Trophoblast cell (in vitro differentiated cells and primary cell): ENCODE measurements at regions not wholly inside any gene's neighbourhood (a gene's known extent, or its start where the extent isn't known, plus 50 kb on each side); places are given as distances from the start of the nearest gene placed in this dataset.

Experiments used
- DNase-seq, 2 donors: peaks; one replicate each; pipeline ENCODE4 v3.0.0-alpha.2; 2016
- H2AFZ ChIP-seq: 2 replicates; pipeline ENCODE4 v1.6.1; 2013; ENCODE audit warnings: low read length, moderate library complexity, mild to moderate bottlenecking; ENCODE audit not compliant: insufficient read depth, poor library complexity
- H2AK5ac ChIP-seq: 2 replicates; pipeline ENCODE4 v1.6.1; 2013; ENCODE audit warnings: mild to moderate bottlenecking, low read length
- H2BK120ac ChIP-seq: 2 replicates; pipeline ENCODE4 v1.6.1; 2013; ENCODE audit warnings: low read length, mild to moderate bottlenecking, moderate library complexity; ENCODE audit not compliant: insufficient read depth, poor library complexity
- H2BK12ac ChIP-seq: 2 replicates; pipeline ENCODE4 v1.6.1; 2013; ENCODE audit warnings: mild to moderate bottlenecking, low read length, moderate library complexity
- H2BK5ac ChIP-seq: 2 replicates; pipeline ENCODE4 v1.6.1; 2013; ENCODE audit warnings: low read length, low read depth, moderate library complexity, mild to moderate bottlenecking; ENCODE audit not compliant: poor library complexity
- H3K14ac ChIP-seq: 2 replicates; pipeline ENCODE4 v1.6.1; 2013; ENCODE audit warnings: mild to moderate bottlenecking, low read length
- H3K18ac ChIP-seq: 2 replicates; pipeline ENCODE4 v1.6.1; 2013; ENCODE audit warnings: mild to moderate bottlenecking, low read length
- H3K23ac ChIP-seq: 2 replicates; pipeline ENCODE4 v1.6.1; 2013; ENCODE audit warnings: low read length
- H3K27ac ChIP-seq: 2 replicates; pipeline ENCODE4 v1.5.1; 2013; ENCODE audit warnings: low read depth, mild to moderate bottlenecking, inconsistent platforms, low read length, moderate library complexity
- H3K27me3 ChIP-seq: 2 replicates; pipeline ENCODE4 v1.6.1; 2013; ENCODE audit warnings: inconsistent platforms, mild to moderate bottlenecking, low read length, moderate library complexity; ENCODE audit not compliant: insufficient read depth
- H3K36me3 ChIP-seq, 2 experiments: 1 replicate in 1 of 2; 2 replicates in 1 of 2; pipeline ENCODE4 v1.6.1; 2013; ENCODE audit warnings: low read length in 2 of 2, mild to moderate bottlenecking in 2 of 2, moderate library complexity in 1 of 2; ENCODE audit not compliant: insufficient read depth in 2 of 2, control insufficient read depth in 1 of 2
- H3K4ac ChIP-seq: 2 replicates; pipeline ENCODE4 v1.6.1; 2013; ENCODE audit warnings: low read depth, mild to moderate bottlenecking, low read length, moderate library complexity
- H3K4me1 ChIP-seq, 2 experiments: 1 replicate in 1 of 2; 2 replicates in 1 of 2; pipeline ENCODE4 v1.6.1; 2013; ENCODE audit warnings: low read length in 2 of 2, mild to moderate bottlenecking in 2 of 2, moderate library complexity in 1 of 2; ENCODE audit not compliant: insufficient read depth in 2 of 2, control insufficient read depth in 1 of 2
- H3K4me2 ChIP-seq: 2 replicates; pipeline ENCODE4 v1.6.1; 2013; ENCODE audit warnings: inconsistent platforms, mild to moderate bottlenecking, low read length, moderate library complexity
- H3K4me3 ChIP-seq: 2 replicates; pipeline ENCODE4 v1.5.1; 2013; ENCODE audit warnings: mild to moderate bottlenecking, low read depth, low read length, inconsistent platforms
- H3K79me1 ChIP-seq: one replicate; pipeline ENCODE4 v1.6.1; 2013; ENCODE audit warnings: low read length
- H3K79me2 ChIP-seq: 2 replicates; pipeline ENCODE4 v1.6.1; 2013; ENCODE audit warnings: low read length, mild to moderate bottlenecking; ENCODE audit not compliant: control insufficient read depth, insufficient read depth, poor library complexity
- H3K9ac ChIP-seq: 2 replicates; pipeline ENCODE4 v1.6.1; 2013; ENCODE audit warnings: mild to moderate bottlenecking, low read length
- H3K9me3 ChIP-seq: 2 replicates; pipeline ENCODE4 v1.6.1; 2013; ENCODE audit warnings: low read depth, mild to moderate bottlenecking, control low read depth, inconsistent platforms, low read length; ENCODE audit not compliant: insufficient read depth
- H4K12ac ChIP-seq: 2 replicates; pipeline ENCODE4 v1.6.1; 2013; ENCODE audit warnings: low read depth, mild to moderate bottlenecking, low read length, moderate library complexity
- H4K8ac ChIP-seq: 2 replicates; pipeline ENCODE4 v1.6.1; 2013; ENCODE audit warnings: low read depth, mild to moderate bottlenecking, low read length, moderate library complexity
- H4K91ac ChIP-seq: one replicate; pipeline ENCODE4 v1.6.1; 2013; ENCODE audit warnings: low read depth, mild to moderate bottlenecking, low read length, moderate library complexity
- WGBS: extraction: QIAGEN DNeasy Blood & Tissue Kit; methylation state at CpG from one replicate; pipeline ENCODE4 v1.1.7; 2013; ENCODE audit warnings: missing lambda C conversion rate; ENCODE audit not compliant: insufficient read length, insufficient coverage; ENCODE audit errors: extremely low coverage; 5-methylcytosine and 5-hydroxymethylcytosine counted together

GRCh38 chr3:137947117-137947516, 62.8 kb upstream of the CLDN18 start:
- no CpG with 5 or more reads among the region's 2 CpGs for WGBS
- Histone ChIP-seq H3K27me3 (no peaks in the 10 kb centered on the region), H3K18ac (no peak overlapping the region), H3K4ac (no peak overlapping the region), H3K27ac (no peak overlapping the region), H3K4me1 (no peaks in the 10 kb centered on the region), H4K91ac (no peak overlapping the region), H4K12ac (no peak overlapping the region), H3K9ac (no peak overlapping the region), H3K4me3 (no peak overlapping the region), H2BK120ac (no peak overlapping the region), H3K4me2 (no peak overlapping the region), H4K8ac (no peak overlapping the region), H3K79me1 (no peaks in the 10 kb centered on the region), H3K36me3 (no peaks in the 10 kb centered on the region), H2BK12ac (no peak overlapping the region), H2AK5ac (no peak overlapping the region), H3K79me2 (no peaks in the 10 kb centered on the region), H3K14ac (no peak overlapping the region), H3K9me3 (no peaks in the 10 kb centered on the region), H2BK5ac (no peak overlapping the region), H2AFZ (no peak overlapping the region), H3K23ac (no peak overlapping the region)
- no peak for DNase-seq

GRCh38 chr3:137948400-137949072, 61.4 kb upstream of the CLDN18 start:
- Histone ChIP-seq H4K12ac (no peak overlapping the region), H4K91ac (no peak overlapping the region), H3K23ac (no peak overlapping the region), H2AFZ (no peak overlapping the region), H3K4me3 (no peak overlapping the region), H2BK5ac (no peak overlapping the region), H3K27me3 (no peaks in the 10 kb centered on the region), H2BK120ac (no peak overlapping the region), H3K79me2 (no peaks in the 10 kb centered on the region), H3K4me2 (no peak overlapping the region), H2AK5ac (no peak overlapping the region), H3K18ac (no peak overlapping the region), H3K79me1 (no peaks in the 10 kb centered on the region), H3K36me3 (no peaks in the 10 kb centered on the region), H3K14ac (no peak overlapping the region), H3K27ac (no peak overlapping the region), H3K9ac (no peak overlapping the region), H4K8ac (no peak overlapping the region), H3K4ac (no peak overlapping the region), H2BK12ac (no peak overlapping the region), H3K9me3 (no peaks in the 10 kb centered on the region), H3K4me1 (no peaks in the 10 kb centered on the region)
- DNase-seq, result no peak
- WGBS, result no CpG with 5 or more reads among the region's 3 CpGs

DNA sequence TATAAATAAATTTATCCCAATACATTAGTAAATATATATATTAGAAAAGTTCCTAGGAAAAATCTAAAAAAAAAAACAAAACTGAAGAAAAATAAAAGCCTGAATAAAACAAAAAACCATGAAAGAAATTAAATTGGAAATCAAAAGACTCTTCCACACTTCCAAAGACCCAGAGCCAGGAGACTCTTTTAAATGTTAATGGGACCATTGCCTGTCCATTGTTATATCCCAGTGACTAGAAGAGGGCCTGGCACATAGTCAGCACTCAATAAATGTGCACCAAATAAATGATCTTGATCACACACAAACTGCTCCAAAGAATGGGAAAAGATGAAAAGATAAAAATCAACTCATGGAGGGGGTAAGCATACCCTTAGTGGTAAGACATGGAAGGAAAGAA, 51.3 kb upstream of the CLDN18 start:
- no peak for DNase-seq
- Histone ChIP-seq H3K4ac (no peak overlapping the region), H2AK5ac (no peak overlapping the region), H4K8ac (no peak overlapping the region), H3K18ac (no peak overlapping the region), H3K4me2 (no peak overlapping the region), H2AFZ (no peak overlapping the region), H3K79me1 (no peaks in the 10 kb centered on the region), H3K27me3 (no peaks in the 10 kb centered on the region), H3K36me3 (no peaks in the 10 kb centered on the region), H3K27ac (no peak overlapping the region), H2BK5ac (no peak overlapping the region), H4K12ac (no peak overlapping the region), H3K9me3 (no peaks in the 10 kb centered on the region), H3K23ac (no peak overlapping the region), H3K4me1 (no peaks in the 10 kb centered on the region), H2BK120ac (no peak overlapping the region), H3K9ac (no peak overlapping the region), H3K14ac (no peak overlapping the region), H3K79me2 (no peaks in the 10 kb centered on the region), H3K4me3 (no peak overlapping the region), H4K91ac (no peak overlapping the region), H2BK12ac (no peak overlapping the region)
